Erythroblast (primary cell): ENCODE measurements at regions not wholly inside any gene's neighbourhood (a gene's known extent, or its start where the extent isn't known, plus 50 kb on each side); places are given as distances from the start of the nearest gene placed in this dataset.

Experiments
- GATA1 ChIP-seq: IDR thresholded peaks from 2 replicates; pipeline ENCODE4 v1.6.1; 2011; ENCODE audit warnings: low read depth, mild to moderate bottlenecking, control low read depth, low read length, moderate library complexity
- POLR2A ChIP-seq: IDR thresholded peaks from 2 replicates; pipeline ENCODE4 v1.6.1; 2011; ENCODE audit warnings: mild to moderate bottlenecking, low read length

- TF ChIP-seq POLR2A (no peak), GATA1 (no peak)
These were observed 603.0 kb downstream of the UQCRFS1 start for GRCh38 chr19:28609944-28610343.
